DMS53 (cell line): ENCODE measurements at regions not wholly inside any gene's neighbourhood (a gene's known extent, or its start where the extent isn't known, plus 50 kb on each side); places are given as distances from the start of the nearest gene placed in this dataset.
"Not testable (repeated sequence)": the region's sequence is repeated elsewhere in the genome, so short reads cannot be mapped to it uniquely, and the experiment has no call there.

Source experiments
- DNase-seq: peaks from one replicate; lab custom pipeline; 2025; lab: John Stamatoyannopoulos, UW

DNA sequence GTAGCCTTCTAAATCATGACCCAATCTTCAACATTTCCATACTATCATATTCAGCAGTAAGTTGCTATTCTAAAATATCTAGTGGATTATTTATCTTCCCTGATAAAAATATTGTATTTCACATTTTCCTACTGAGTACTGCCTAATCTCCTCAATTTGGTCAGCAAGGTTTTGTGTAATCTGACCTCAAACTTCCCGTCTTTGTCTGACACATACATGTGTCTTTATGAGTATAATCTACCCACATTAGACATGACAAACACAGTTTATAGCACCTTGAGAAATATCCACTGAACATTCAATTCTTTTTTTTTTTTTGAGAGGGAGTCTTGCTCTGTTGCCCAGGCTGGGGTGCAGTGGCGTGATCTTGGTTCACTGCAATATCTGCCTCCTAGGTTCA lies 113.7 kb upstream of the LUZP2 start:
- no peak for DNase-seq

DNA sequence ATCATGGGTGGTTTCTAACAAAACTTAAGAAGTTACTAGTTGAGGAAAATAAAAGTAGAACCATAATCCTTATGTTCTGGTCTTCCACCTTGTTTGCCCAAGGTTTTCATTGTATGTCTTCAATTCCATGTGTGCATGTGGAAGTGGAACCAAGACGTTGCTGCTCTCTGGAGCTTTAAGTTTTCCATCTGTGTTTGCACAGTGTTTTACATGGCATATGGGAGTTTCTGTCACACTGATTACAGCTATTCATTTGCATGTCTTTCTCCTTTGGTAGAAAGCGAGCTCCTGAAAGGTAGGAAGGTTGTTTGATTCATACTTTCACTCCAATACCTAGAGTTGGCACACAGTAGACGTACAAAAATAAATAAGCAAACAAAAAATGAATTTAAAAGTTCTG lies 112.6 kb upstream of the LUZP2 start:
- no peak for DNase-seq

DNA sequence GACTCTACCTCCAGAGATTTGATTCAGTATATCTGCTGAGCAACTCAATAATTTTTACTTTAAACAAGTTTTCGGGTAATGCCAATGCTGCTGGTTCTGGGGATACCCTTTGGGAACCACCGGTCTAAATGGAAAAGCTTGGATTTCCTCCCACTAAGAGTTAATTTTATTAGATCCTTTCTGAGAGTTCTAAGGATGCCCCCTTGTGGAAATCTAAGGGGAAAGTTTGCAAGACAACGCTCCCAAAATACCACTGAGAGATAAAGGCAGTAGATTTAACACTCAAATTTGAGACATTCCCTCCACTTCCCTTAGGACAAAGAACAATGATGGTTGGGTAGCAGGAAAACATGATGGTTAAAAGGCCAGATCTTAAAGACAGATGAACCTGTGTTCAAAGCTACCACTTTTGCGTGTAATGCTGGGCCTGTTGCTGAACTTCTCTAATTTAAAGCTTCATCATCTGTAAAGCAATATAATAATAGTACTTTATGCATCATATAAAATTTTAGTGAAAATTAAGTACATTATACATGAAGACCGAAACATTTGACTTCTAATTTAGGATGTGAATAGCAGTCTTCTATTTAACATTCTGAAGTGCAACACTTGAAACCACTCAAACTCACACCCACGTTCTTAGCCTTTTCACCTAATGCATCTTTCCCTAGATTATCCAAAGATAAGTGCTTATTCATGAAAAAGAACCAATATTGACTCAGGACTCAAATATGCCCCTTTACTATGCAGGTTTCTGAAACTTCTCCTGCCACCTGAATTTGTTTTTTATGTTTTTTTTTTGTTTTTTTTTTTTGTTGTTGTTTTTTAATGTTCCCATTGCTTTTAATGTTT lies 110.1 kb upstream of the LUZP2 start:
- peak; percentile 82 for DNase-seq

DNA sequence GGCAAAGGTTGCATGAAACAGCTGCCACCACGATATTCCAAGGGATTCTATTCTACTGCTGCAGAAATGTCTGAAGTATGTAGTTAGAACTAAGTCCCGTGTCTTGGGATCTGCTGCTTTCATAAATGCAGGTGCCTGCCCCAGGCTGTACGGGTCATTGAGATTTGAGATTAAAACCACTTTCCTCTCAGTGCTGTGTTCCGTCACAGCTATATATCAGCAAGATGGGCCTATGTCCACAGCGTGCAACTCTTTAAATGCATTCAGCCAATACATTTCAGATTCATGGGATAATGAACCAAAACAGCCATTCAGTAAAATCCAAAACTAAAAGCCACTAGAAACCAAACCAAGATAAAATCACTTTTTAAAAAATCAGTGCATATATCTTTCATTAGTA lies 107.3 kb upstream of the LUZP2 start:
- DNase-seq, result no peak

DNA sequence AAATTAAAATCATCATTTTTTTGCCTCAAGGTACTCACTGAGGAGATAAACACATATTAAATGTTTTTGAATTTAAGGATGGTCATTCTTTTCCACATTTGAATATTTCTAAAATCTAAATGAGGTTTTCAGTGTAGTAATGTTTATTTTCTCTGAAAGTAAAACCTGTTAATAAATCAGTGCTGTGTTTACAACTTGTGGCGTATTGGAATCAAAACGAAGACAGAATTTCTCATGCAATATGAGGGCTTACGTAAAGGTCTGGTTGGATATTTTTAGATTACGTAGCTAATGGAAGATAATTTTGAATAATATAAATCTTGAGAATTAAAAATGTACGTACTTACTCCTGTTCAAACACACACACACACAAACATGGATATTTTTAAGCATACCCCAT lies 106.8 kb upstream of the LUZP2 start:
- no peak for DNase-seq

DNA sequence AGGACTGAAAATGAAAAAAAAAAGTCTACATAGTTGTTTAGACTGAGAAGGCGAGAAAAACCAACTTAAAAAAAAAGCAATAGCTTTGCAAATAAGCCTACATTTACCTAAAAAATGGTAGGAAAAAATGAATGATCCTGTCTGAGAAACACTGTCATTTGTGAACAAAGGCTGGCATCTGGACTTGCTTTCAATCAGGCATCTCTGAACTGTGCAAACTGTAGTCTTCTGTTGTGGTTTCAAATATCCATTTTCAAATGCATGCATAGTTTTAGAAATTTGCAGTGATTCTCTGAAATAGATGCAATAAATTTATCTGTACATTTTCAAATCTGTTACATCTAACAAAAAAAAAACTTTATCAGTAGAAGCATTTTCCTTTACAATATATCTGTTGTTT lies 106.1 kb upstream of the LUZP2 start:
- no peak for DNase-seq

DNA sequence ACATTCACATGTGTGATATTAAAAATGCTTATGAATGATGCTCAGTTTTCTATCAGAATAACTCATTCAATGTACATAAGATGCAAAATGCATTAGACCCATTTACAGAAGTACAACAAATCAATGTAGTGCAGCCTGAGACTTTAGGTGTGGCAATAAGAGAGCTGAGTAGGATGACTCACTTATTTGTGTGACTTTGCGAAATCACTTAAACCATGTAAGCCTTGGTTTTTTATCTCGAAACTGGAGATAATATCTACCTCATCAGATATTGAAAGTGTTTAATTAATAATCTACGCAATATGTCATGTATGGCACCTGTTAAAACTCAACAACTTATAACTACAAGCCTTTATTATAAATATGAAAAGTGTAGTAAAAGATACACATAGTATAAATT lies 105.7 kb upstream of the LUZP2 start:
- DNase-seq, result peak; percentile 52

DNA sequence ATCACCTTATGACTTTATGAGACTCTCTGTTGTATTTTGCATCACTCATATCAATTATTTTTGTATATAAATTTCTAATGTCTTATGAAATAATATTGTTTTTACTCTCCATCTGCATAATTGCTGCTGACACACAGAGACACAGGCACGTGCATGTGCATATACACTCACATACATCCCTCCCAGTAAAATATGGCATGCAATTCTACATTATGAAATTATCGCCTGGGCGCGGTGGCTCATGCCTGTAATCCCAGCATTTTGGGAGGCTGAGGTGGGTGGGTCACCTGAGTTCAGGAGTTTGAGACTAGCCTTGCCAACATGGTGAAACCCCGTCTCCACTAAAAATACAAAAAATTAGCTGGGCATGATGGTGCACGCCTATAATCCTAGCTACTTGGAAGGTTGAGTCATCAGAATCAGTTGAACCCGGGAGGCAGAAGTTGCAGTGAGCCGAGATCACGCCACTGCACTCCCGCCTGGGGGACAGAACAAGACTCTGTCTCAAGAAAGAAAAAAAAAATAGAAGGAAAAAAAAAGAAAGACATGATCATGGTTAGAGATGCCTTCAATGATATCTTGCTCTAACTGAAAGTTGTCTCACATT lies 96.7 kb upstream of the LUZP2 start:
- DNase-seq, result no peak

DNA sequence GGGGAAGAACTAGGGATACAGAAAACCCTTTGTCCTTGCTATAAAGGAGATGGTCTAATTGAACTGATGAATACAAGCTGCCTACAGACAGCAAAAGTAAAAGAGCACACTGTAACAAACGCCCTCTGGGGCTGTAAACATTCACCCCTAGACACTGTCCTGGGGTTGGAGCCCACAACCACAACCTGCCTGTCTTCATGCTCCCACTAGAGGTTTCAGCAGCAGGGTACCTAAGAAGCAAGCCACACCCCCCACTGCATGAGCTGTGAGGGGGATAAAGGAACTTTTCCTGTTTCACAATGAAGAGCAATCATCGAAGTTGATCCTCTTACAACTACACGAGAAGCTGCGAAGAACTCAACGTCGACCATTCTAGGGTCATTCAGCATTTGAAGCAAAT lies 90.5 kb upstream of the LUZP2 start:
- DNase-seq, result no peak

DNA sequence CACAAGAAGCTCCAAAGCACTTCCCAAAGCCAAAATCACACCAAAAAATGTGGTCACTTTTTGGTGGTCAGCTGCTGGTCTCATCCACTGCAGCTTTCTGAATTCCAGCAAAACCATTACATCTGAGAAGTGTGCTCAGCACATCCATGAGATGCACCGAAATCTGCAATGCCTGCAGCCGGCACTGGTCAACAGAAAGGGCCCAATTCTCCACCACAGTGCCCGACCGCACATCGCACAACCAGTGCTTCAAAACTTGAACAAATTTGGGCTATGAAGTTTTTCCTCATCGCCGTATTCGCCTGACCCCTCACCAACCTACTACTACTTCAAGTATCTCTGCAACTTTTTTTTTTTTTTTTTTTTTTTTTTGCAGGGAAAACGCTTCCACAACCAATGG lies 89.9 kb upstream of the LUZP2 start:
- DNase-seq, result no peak

DNA sequence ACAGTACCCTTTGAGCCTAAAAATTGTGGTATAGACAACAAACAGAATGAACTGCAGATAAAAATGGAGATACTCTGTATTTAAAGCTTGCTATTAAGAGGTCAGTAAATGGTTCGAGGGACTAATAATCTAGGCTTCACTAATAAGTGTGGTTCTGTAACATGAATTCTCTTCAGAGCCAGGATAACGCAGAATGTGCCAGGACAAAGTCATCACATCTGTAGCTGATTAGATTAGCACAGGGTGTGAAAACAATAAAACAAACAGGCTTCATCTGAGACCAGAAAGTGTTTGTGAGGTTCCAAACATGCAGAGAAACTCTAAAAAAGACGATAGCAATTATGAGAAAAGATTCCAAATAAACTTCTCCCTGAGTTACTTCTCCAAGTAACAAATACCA lies 89.1 kb upstream of the LUZP2 start:
- no peak for DNase-seq

DNA sequence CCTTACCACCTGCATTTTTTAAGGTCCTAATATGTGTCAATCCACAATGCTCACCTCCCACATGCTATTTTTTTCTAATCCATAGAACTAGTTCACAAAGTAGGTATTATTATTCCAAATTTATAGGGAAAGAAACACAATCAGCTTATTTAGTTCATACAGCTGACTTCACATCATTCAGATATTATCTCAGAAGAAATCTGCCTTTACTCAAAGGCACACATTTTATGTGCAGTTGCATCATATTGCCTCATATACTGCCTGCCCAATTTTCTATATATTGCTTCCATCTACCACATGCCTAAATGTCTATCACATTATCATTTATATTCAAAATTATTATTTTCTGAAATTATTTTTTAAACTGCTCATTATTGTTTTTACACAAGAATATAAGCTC lies 88.7 kb upstream of the LUZP2 start:
- DNase-seq, result no peak

DNA sequence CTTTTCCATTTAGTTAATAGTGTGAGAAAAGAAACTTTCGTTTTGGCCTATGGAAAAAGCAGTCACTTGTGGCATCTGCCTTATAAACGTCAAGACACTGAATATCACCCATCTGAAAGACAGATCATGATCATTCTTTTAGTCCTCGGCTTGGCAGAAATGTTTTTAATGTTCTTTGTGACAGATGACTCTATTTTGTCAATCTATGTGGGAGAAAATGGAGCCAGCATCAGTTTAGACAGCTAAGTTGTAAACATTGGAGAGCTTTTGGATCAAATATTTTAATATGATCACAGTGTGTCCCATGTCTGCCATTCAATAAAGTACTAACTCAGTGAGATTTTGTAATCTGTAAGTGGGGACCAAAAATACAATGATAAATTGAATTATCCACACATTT lies 85.1 kb upstream of the LUZP2 start:
- DNase-seq, result no peak

DNA sequence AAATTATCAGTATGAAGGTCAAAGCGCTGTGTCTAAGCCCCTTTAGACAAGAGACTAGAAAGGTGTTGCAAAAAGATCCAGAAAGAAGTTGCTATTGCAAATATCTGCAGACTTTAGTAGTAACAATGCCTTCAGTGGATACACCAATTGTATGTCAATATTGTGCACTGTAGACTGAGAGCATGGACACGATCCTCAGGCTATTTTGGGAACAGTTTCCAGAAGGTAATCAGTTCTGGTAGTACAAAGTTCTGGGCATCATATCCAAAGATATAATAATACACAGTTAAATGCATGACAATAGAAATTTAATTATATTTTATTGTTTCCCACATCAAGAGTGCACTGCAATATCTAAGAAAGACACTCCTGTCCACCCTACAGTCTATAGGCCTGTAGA lies 84.1 kb upstream of the LUZP2 start:
- DNase-seq, result no peak

DNA sequence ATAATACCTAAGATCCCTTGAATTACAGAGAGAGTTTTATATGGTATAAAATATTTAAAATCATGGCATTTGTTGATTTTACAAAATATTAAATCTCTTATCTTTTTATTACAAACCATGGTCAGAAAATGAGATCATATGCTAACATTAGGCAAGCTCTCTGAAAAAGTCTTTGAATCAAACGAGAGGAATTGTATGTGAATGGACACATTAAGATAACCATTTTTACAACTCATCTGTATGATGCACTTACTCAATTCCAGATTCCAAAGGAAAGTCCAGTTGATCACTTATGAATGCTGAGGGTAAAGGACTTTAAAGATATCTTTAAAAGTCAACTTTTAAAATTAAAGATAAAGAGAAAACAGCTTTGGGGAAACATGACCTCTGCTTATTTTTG lies 83.5 kb upstream of the LUZP2 start:
- no peak for DNase-seq

DNA sequence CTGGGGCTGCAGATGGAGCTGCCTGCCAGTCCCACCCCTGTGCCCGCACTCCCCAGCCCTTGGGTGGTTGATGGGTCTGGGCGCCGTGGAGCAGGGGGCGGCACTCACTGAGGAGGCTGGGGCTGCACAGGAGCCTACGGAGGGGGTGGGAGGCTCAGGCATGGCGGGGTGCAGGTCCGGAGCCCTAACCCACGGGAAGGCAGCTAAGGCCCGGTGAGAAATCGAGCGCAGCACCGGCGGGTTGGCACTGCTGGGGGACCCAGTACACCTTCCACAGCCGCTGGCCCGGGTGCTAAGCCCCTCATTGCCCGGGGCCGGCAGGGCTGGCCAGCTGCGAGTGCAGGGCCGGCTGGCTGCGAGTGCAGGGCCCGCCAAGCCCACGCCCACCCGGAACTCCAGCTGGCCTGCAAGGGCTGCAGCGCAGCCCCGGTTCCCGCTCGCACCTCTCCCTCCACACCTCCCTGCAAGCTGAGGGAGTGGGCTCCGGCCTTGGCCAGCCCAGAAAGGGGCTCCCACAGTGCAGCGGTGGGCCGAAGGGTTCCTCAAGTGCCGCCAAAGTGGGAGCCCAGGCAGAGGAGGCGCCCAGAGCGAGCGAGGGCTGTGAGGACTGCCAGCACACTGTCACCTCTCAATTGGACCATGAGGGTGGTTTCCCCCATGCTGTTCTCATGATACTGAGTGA lies 80.8 kb upstream of the LUZP2 start:
- not testable (repeated sequence) for DNase-seq

DNA sequence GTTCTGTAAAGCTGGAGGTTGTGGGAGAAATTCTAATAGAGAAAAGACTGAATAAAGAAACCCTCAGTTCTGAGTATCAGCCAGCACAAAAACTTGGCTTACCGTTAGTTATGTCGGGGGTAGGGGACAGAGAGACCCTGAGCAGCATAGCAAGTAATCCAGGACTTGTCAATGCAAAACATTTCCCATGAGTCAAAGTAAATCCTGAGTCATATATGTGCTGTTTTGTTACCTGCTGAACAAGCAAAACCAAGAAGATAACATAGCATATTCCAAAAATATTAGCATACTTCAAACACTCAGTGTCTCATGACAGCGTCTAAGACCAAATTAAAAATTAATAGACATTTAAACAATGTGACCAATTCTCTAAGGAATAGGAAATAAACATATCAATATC lies 75.1 kb upstream of the LUZP2 start:
- peak; percentile 5 for DNase-seq

DNA sequence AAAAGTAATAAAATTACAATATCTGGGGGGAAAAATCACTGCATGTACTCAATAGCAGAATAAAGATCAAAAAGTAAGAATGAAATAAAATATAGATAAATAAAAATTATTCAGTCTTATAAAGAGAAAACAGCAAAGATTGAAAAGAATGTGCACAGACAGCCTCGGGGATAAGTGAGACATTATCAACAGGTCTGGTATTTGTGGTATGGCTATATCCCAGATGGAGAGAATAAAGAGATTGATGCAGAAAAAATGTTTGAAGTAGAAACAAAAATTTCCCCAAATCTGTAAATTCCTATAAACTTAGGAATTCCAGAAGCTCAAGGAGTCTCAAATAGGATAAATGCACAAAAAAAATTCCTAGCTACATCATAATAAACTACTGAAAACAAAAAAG lies 74.5 kb upstream of the LUZP2 start:
- DNase-seq, result no peak

DNA sequence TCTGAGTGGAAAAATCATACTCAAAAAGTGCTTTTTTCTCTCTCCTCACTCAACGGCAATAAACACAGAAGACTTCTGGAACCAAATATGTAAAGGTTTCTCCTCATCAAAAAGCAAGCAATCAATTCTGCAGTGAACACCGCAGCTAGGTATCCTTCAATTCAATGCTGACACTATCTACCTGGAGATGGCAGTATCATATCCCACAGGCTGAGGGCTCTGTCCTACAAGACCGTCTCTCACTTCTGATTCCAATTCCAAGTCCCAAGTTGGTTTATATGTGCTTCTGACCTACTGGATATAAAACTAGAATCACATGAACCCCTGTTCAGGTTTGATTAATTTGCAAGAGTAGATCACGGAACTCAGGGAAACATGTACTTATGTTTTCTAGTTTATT lies 59.7 kb upstream of the LUZP2 start:
- DNase-seq, result peak; percentile 14
